KMS-11 (cell line): ENCODE measurements at regions not wholly inside any gene's neighbourhood (a gene's known extent, or its start where the extent isn't known, plus 50 kb on each side); places are given as distances from the start of the nearest gene placed in this dataset.

Source experiments
- H2AFZ ChIP-seq: fragments of 200-600 bp; sonication (generic); 2 replicates; pipeline ENCODE4 v1.6.1; 2016; ENCODE audit warnings: antibody characterized with exemption, mixed run types, low read depth
- H3K27ac ChIP-seq: fragments of 200-600 bp; sonication (generic); 2 replicates; pipeline ENCODE4 v1.6.1; 2016; ENCODE audit warnings: mild to moderate bottlenecking, mixed run types
- H3K27me3 ChIP-seq: fragments of 200-600 bp; sonication (generic); 2 replicates; pipeline ENCODE4 v1.6.1; 2017; ENCODE audit warnings: mild to moderate bottlenecking, low read depth, mixed run types, moderate library complexity; ENCODE audit not compliant: insufficient read depth
- H3K36me3 ChIP-seq: fragments of 200-600 bp; sonication (generic); 2 replicates; pipeline ENCODE4 v1.6.1; 2017; ENCODE audit warnings: mild to moderate bottlenecking, mixed run types; ENCODE audit not compliant: insufficient read depth
- H3K4me1 ChIP-seq: fragments of 200-600 bp; sonication (generic); 2 replicates; pipeline ENCODE4 v1.6.1; 2016; ENCODE audit warnings: mild to moderate bottlenecking, low read depth, mixed run types; ENCODE audit not compliant: poor library complexity, severe bottlenecking
- H3K4me2 ChIP-seq: fragments of 200-600 bp; sonication (generic); 2 replicates; pipeline ENCODE4 v1.7.0; 2016; ENCODE audit warnings: mild to moderate bottlenecking, mixed run types
- H3K4me3 ChIP-seq: fragments of 200-600 bp; sonication (generic); IDR thresholded peaks from 2 replicates; pipeline ENCODE4 v1.6.1; 2017; ENCODE audit warnings: low read depth, low read length, mixed read lengths; ENCODE audit not compliant: insufficient read depth
- H3K79me2 ChIP-seq: fragments of 200-600 bp; sonication (generic); 2 replicates; pipeline ENCODE4 v1.6.1; 2016; ENCODE audit warnings: low read depth, mixed run types; ENCODE audit not compliant: insufficient read depth
- H3K9ac ChIP-seq: fragments of 200-600 bp; sonication (generic); 2 replicates; pipeline ENCODE4 v1.6.1; 2016; ENCODE audit warnings: mild to moderate bottlenecking, mixed run types
- H4K20me1 ChIP-seq: fragments of 200-600 bp; sonication (generic); 2 replicates; pipeline ENCODE4 v1.6.1; 2016; ENCODE audit warnings: mild to moderate bottlenecking, mixed run types; ENCODE audit not compliant: insufficient read depth
- CTCF ChIP-seq: fragments of 200-600 bp; sonication (generic); conservative IDR thresholded peaks from 2 replicates; pipeline ENCODE4 v1.6.1; 2017; ENCODE audit warnings: low read depth, mild to moderate bottlenecking, antibody characterized with exemption, low read length, moderate library complexity, mixed read lengths

DNA sequence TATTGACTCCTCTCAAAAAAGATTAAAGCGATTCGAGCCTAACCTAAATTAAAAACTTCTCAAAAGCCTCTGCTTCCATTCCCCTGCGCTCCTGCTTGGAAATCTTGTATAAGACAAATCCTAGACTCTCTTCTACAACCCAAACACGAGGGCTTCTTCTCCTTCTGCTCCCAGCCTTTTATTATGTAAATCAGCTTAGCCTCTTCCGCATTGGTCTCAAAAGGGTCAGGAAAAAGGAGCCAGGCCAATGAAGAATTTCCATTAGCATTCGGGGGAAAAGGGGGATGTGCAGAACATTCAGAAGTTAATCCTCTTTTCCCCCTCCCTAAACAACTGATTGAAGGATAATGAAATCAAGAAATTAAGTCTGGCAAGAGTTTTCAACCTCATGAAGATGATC, 107.9 kb downstream of the FAM124B start:
- no peaks in the 10 kb centered on the region for H4K20me1 ChIP-seq
- no peaks in the 10 kb centered on the region for H3K27me3 ChIP-seq
- no peak overlapping the region for H3K9ac ChIP-seq
- H2AFZ ChIP-seq: no peak overlapping the region
- H3K4me2 ChIP-seq: no peak overlapping the region
- TF ChIP-seq CTCF: no peak
- H3K4me1 ChIP-seq: no peaks in the 10 kb centered on the region
- no peak overlapping the region for H3K27ac ChIP-seq
- no peaks in the 10 kb centered on the region for H3K36me3 ChIP-seq
- no peaks in the 10 kb centered on the region for H3K79me2 ChIP-seq
- H3K4me3 ChIP-seq: no peak overlapping the region

DNA sequence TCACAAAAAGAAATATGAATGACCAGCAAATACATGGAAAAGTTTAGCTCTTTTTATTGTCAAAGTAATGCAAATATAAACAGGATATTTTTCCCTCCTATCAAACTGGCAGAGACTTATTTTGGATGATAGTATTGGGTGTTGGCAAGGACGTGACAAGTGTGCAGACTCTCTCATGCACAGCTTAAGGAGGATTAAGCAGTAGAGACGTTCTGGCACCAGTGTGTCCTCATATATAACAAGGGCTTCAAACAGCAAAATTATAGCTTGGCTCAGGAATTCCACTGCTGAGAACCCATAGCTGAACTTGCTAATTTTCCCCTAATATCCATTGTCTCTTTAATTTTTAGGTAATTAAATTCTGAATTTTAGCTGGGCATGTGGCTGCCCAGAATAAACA, 114.4 kb downstream of the FAM124B start:
- H3K79me2 ChIP-seq: no peaks in the 10 kb centered on the region
- no peak overlapping the region for H2AFZ ChIP-seq
- H3K27ac ChIP-seq: no peak overlapping the region
- TF ChIP-seq CTCF: no peak
- no peaks in the 10 kb centered on the region for H4K20me1 ChIP-seq
- no peaks in the 10 kb centered on the region for H3K27me3 ChIP-seq
- H3K4me2 ChIP-seq: no peak overlapping the region
- H3K9ac ChIP-seq: no peak overlapping the region
- no peaks in the 10 kb centered on the region for H3K4me1 ChIP-seq
- H3K36me3 ChIP-seq: no peaks in the 10 kb centered on the region
- no peak overlapping the region for H3K4me3 ChIP-seq

DNA sequence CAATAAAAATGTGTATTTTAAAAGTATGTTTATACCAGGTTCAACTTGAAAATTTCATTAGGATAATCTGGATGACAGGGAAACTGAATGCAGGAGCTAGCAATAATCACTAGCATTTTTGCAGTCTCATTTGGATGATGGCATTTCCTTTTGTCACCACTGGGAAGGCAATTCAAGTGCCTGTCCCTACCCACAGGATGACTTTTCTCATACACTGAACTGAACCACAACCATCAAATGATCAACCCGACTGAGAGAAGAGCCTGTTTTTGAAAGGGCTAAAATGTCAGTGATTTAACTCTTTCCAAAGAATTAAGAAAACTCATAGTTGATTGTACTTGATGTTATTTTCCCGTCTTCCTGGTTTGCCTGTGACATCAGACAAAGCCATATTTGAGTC, 115.0 kb downstream of the FAM124B start:
- Histone ChIP-seq H3K27ac (no peak overlapping the region), H2AFZ (no peak overlapping the region), H3K36me3 (no peaks in the 10 kb centered on the region), H3K27me3 (no peaks in the 10 kb centered on the region), H3K79me2 (no peaks in the 10 kb centered on the region), H3K9ac (no peak overlapping the region), H3K4me3 (no peak overlapping the region), H3K4me2 (no peak overlapping the region), H3K4me1 (no peaks in the 10 kb centered on the region), H4K20me1 (no peaks in the 10 kb centered on the region)
- no peak for TF ChIP-seq CTCF

DNA sequence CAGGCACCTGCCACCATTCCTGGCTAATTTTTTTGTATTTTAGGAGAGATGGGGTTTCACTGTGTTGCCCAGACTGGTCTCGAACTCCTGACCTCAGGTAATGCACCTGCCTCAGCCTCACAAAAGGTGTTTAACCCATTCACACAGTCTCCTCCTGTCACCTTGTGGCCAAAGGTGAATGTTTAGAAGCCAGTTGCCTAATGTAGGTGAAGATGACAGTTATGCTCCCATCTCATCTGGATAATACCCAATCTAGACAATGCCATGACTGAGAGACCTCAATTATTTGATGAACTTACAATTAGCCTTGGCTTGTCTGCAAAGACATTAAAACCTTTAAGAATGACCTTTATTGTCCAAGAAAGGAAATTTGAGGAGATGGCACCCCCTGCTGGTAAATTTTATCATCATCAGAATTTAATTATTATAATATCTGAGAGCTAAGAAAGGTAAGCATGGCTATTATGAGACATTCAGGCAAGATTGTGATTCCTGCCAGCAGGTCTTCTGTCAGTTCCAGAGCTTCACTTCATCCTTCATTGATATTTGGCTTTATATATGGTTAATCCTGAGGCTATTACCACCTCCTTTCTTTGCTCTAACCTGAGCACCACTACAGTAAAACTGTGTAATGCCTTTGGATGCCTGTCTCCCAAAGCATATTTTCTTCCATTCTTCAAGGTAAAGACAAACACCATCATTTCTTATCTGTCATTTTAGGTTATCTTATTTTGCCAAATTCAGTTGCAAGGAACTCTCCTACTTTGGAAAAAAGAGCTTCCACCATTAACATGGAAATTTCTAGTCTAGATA, 117.6 kb downstream of the FAM124B start:
- H2AFZ ChIP-seq: no peak overlapping the region

More for the DNA sequence above, 117.6 kb downstream of the FAM124B start:
- peak; percentile 86 for TF ChIP-seq CTCF
- no peak overlapping the region for H3K4me2 ChIP-seq
- no peak overlapping the region for H3K27ac ChIP-seq
- no peak overlapping the region for H3K4me3 ChIP-seq
- H3K27me3 ChIP-seq: no peaks in the 10 kb centered on the region
- H4K20me1 ChIP-seq: no peaks in the 10 kb centered on the region
- no peaks in the 10 kb centered on the region for H3K79me2 ChIP-seq
- no peak overlapping the region for H3K9ac ChIP-seq
- no peaks in the 10 kb centered on the region for H3K4me1 ChIP-seq
- H3K36me3 ChIP-seq: no peaks in the 10 kb centered on the region
